Psoas muscle (tissue), 7 donors: ENCODE measurements at regions not wholly inside any gene's neighbourhood (a gene's known extent, or its start where the extent isn't known, plus 50 kb on each side); places are given as distances from the start of the nearest gene placed in this dataset.

ENCODE experiments used
- ATAC-seq, 4 donors: fragments of 200-7000 bp; cut with Tn5 transposase; one replicate each; pipeline ENCODE4 v1.9.1; 2020; ENCODE audit warnings: moderate library complexity in 3 of 4, mild to moderate bottlenecking in 2 of 4
- DNase-seq, 2 donors: peaks; one replicate each; pipeline ENCODE4 v3.0.0-alpha.2; 2020
- H3K27ac ChIP-seq: fragments of 200-600 bp; one replicate; pipeline ENCODE4 v1.8.0; 2022
- H3K27me3 ChIP-seq, 3 donors: fragments of 200-600 bp in 1 of 3; one replicate each; pipeline versions ENCODE4 v1.6.1 to v1.8.0; 2013 to 2022; ENCODE audit warnings: low read length in 2 of 3, mild to moderate bottlenecking in 2 of 3, moderate library complexity in 1 of 3; ENCODE audit not compliant: insufficient read depth in 3 of 3
- H3K36me3 ChIP-seq, 2 donors: fragments of 200-600 bp in 1 of 2; one replicate each; pipeline versions ENCODE4 v1.6.1 to v1.8.0; 2013 to 2022; ENCODE audit warnings: low read depth in 1 of 2, mild to moderate bottlenecking in 1 of 2, moderate library complexity in 1 of 2; ENCODE audit not compliant: insufficient read depth in 1 of 2
- H3K4me1 ChIP-seq: fragments of 200-600 bp; one replicate; pipeline ENCODE4 v1.8.0; 2022
- H3K4me3 ChIP-seq: fragments of 200-600 bp; one replicate; pipeline ENCODE4 v1.8.0; 2022; ENCODE audit warnings: mild to moderate bottlenecking
- H3K9me3 ChIP-seq: fragments of 200-600 bp; one replicate; pipeline ENCODE4 v1.8.0; 2022
- CTCF ChIP-seq: fragments of 200-600 bp; IDR thresholded peaks from one replicate; pipeline ENCODE4 v1.8.0; 2022; ENCODE audit warnings: antibody characterized with exemption
- WGBS, 3 donors: extraction: QIAGEN DNeasy Blood & Tissue Kit; methylation state at CpG; one replicate each; pipeline versions ENCODE4 v1.1.6 to v1.1.7; 2013; 5-methylcytosine and 5-hydroxymethylcytosine counted together
- intact Hi-C, 2 donors: fragments of 100-400 bp; cut with DNase I; formaldehyde crosslinking; loops; one replicate each; pipeline versions ENCODE4 v1.11.0 to v1.14.2; 2022
- donor health status: healthy with polysubstance abuse.
- donor health status: DM: no; HTN: no; CAD: no; lungs with moderate emphysema.
- donor health status: Bipolar disorder and iron deficiency.
- donor health status: healthy.
- donor health status: DM: yes; HTN: yes; CAD: no.
- donor health status: DM: no; HTN: no; CAD: no.
- donor health status: DM: yes; HTN: yes; CAD: no.

DNA sequence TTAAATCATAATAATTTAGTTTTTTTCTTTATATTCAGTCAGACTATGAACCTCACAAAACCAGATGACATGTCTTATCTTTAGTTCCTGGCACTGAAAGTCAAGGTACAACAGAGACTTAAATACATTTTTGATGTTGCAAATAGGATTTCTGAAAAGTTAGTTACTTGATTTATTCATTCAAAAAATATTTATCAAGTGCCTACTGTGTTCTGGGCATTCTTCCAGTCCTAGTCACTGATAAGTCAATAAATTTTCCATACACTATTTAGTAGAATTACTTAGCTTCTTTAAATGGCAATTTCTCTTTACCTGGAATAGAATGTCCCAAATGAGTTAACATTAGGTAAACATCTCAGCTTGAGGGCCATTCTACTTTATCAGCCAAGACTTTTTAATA lies 938.3 kb upstream of the PCDH9 start:
- Histone ChIP-seq H3K4me3 (no peak overlapping the region), H3K27ac (no peak overlapping the region), H3K4me1 (no peaks in the 10 kb centered on the region), H3K9me3 (no peaks in the 10 kb centered on the region), H3K36me3 (no peaks in the 10 kb centered on the region), H3K27me3 (no peaks in the 10 kb centered on the region)
- intact Hi-C loops: no loop called here
- no peak for ATAC-seq
- TF ChIP-seq CTCF: no peak
- no peak for DNase-seq

GRCh38 chr13:68160466-68160865 lies 930.3 kb upstream of the PCDH9 start:
- intact Hi-C loops: no loop called here
- WGBS, 3 donors: 83 to 86% (median 83%) methylated on average over 3 of the region's 3 CpGs
- DNase-seq (no peak), ATAC-seq (no peak)
- Histone ChIP-seq H3K9me3 (no peaks in the 10 kb centered on the region), H3K36me3 (no peaks in the 10 kb centered on the region), H3K4me1 (no peaks in the 10 kb centered on the region), H3K27me3 (no peaks in the 10 kb centered on the region), H3K27ac (no peak overlapping the region), H3K4me3 (no peak overlapping the region)
- no peak for TF ChIP-seq CTCF

- H3K27me3 ChIP-seq: no peaks in the 10 kb centered on the region
- no peak overlapping the region for H3K27ac ChIP-seq
- no peak for TF ChIP-seq CTCF
- no peaks in the 10 kb centered on the region for H3K36me3 ChIP-seq
- ATAC-seq: no peak
- H3K9me3 ChIP-seq: no peaks in the 10 kb centered on the region
- no peak overlapping the region for H3K4me3 ChIP-seq
- DNase-seq: no peak
- WGBS, 3 donors: 83 to 89% (median 87%) methylated on average over 4 of the region's 4 CpGs
- intact Hi-C loops: no loop called here
- H3K4me1 ChIP-seq: no peaks in the 10 kb centered on the region
Measured at GRCh38 chr13:68152414-68152813, 922.3 kb upstream of the PCDH9 start.

DNA sequence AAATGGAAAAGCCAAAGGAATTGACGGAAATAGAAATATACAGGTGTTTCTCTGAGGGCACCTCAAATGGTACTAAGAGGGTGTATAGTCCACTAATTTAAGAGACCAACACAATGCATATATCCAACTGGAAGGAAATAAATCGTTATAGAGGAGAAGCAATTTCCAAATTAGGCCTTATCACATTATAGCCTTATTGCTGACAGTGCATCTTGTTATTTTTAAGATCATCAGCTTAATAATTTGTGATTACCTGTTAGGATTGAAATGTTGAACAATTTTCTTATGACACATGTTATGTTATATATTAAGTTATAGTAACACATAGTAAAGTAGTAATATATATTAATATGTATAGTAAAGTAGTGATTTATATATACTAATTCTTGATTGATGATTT lies 915.7 kb upstream of the PCDH9 start:
- Histone ChIP-seq H3K4me1 (no peaks in the 10 kb centered on the region), H3K9me3 (no peaks in the 10 kb centered on the region), H3K4me3 (no peak overlapping the region), H3K27me3 (no peaks in the 10 kb centered on the region), H3K36me3 (no peaks in the 10 kb centered on the region), H3K27ac (no peak overlapping the region)
- ATAC-seq (no peak), DNase-seq (no peak)
- TF ChIP-seq CTCF: no peak
- WGBS, 3 donors: 80 to 85% (median 81%) methylated on average over 2 of the region's 2 CpGs
- intact Hi-C loops: no loop called here

DNA sequence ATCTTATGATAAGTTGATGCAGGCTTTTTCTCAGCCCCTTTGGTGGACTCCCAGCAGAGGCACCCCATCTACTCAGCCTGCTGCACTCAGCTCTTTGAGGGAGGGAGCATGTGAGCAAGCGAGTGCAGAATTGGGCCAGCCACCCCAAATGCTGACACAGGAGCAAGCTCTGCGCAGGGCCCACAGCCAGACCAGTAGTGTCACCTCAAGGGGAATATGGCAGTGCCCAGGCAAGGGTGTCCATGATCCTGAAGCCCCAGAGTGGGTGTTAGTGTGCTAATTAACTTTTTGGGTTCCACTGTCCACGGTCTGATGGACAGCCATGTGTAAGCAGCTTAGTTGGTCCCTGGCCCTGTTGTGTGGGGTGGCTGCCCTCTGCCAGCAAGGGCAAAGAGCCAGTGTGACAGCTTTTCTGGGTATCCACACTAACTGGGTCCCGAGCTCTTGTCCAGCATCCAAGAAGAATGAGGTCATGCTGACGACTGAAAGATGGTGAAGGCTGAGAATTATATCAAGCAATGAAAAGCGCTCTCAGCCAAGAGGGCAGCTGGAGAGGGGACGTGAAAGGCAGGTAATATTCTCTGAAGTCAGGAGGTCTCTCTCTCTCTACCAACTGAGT lies 898.3 kb upstream of the PCDH9 start:
- intact Hi-C loops: no loop called here
- 70 to 73% (median 73%) methylated on average over 7 of the region's 7 CpGs for WGBS, 3 donors
- no peaks in the 10 kb centered on the region for H3K9me3 ChIP-seq
- no peaks in the 10 kb centered on the region for H3K27me3 ChIP-seq
- DNase-seq: no peak
- no peak overlapping the region for H3K27ac ChIP-seq
- TF ChIP-seq CTCF: no peak
- H3K4me1 ChIP-seq: no peaks in the 10 kb centered on the region
- no peaks in the 10 kb centered on the region for H3K36me3 ChIP-seq
- H3K4me3 ChIP-seq: no peak overlapping the region
- no peak for ATAC-seq
